Body of pancreas (tissue), 4 donors: ENCODE measurements at regions not wholly inside any gene's neighbourhood (a gene's known extent, or its start where the extent isn't known, plus 50 kb on each side); places are given as distances from the start of the nearest gene placed in this dataset.

Source experiments
- CTCF ChIP-seq, 7 experiments: fragments of 450-650 bp in 4 of 7; fragments of 200-600 bp in 3 of 7; sonication (generic) in 3 of 7; IDR thresholded peaks; one replicate each; pipeline ENCODE4 v1.5.1; 2016 to 2019; ENCODE audit warnings: antibody characterized with exemption in 7 of 7
- POLR2A ChIP-seq, 3 donors: fragments of 450-650 bp; IDR thresholded peaks; one replicate each; pipeline ENCODE4 v1.6.1; 2016; ENCODE audit warnings: antibody characterized with exemption in 3 of 3, mild to moderate bottlenecking in 2 of 3

GRCh38 chr13:107534548-107534947, 680.8 kb downstream of the LIG4 start:
- TF ChIP-seq CTCF (IDR thresholded peaks at IDR 0.05) (no peak), POLR2A (IDR thresholded peaks at IDR 0.05) (no peak)
